Epithelial cell of prostate (primary cell): ENCODE measurements at regions not wholly inside any gene's neighbourhood (a gene's known extent, or its start where the extent isn't known, plus 50 kb on each side); places are given as distances from the start of the nearest gene placed in this dataset.

ENCODE experiments used
- DNase-seq: peaks from one replicate; pipeline ENCODE4 v3.0.0-alpha.2; 2011; ENCODE audit warnings: low read depth, low spot score
- H3K27ac ChIP-seq: fragments of 450-650 bp; 2 replicates; pipeline ENCODE4 v1.5.1; 2017; ENCODE audit warnings: mild to moderate bottlenecking

- peak overlapping the region; percentile 40 for H3K27ac ChIP-seq
- no peak for DNase-seq
Measured at GRCh38 chr5:93079046-93079445, 502.0 kb downstream of the NR2F1-AS1 start.

GRCh38 chr5:93078082-93079038, 502.7 kb downstream of the NR2F1-AS1 start:
- peak; percentile 87 for DNase-seq
- H3K27ac ChIP-seq = peak overlapping the region; percentile 40

DNA sequence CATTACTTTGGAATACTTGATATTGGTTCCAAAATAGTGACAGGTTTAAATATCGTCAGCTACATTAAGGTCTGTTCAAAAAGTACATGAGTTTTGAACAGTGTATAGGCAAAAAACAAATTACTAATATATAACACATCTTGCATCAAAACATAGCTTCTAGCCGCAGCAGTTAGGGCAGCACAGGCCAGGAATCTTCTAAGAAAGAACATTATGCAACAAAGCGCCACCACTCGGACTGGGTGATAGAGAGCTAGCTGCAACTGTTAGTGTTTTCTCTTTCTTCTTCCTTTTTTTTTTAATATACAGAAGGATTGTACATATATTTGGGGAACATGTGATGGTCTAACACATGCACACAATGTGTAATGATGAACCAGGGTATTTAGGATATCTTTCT, 504.5 kb downstream of the NR2F1-AS1 start:
- no peak overlapping the region for H3K27ac ChIP-seq
- no peak for DNase-seq

DNA sequence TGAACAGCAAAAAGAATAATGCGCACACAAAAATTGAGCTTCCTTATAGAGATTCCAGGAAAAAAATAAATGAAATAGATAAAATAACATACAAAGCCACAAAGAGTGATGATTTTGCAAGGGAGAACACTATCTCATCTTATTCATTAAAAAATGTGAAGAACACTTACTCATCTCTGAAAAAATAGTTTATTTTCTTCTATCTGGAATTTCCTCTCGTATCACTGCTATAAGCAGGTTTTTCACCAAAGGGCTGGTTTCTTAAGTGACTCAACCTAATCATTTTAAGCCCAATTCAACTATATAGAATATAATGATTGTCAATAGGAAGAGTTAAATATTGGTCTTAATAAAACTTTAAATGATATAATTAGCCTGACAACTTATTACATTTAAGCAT, 504.9 kb downstream of the NR2F1-AS1 start:
- no peak overlapping the region for H3K27ac ChIP-seq
- DNase-seq = no peak

GRCh38 chr5:93073547-93073946, 507.5 kb downstream of the NR2F1-AS1 start:
- DNase-seq = no peak
- H3K27ac ChIP-seq = no peak overlapping the region

- no peak overlapping the region for H3K27ac ChIP-seq
- no peak for DNase-seq
Measured at GRCh38 chr5:93072831-93073459, 508.1 kb downstream of the NR2F1-AS1 start.

- no peak for DNase-seq
- H3K27ac ChIP-seq = no peak overlapping the region
Measured at GRCh38 chr5:93071710-93072109, 509.3 kb downstream of the NR2F1-AS1 start.

DNA sequence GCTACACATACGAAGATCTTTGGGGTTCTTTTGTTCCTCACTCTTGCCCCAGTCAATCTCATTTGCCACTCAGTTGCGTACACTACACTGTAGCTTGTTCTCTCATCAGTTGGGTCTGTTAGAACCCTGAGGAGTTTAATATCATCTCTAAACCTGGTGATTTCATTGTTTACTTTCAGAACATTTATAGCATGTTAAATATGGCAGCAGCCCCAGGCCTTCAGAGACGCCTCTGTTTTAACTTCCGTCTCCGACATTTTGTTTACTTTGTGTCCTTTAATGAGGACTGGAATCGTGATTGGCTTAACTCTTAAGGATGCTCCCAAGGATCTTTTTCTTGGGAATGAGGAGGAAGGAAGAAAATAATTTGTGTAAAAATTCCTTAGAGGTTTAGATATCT, 510.1 kb downstream of the NR2F1-AS1 start:
- no peak overlapping the region for H3K27ac ChIP-seq
- DNase-seq = no peak

GRCh38 chr5:93069276-93069675, 511.7 kb downstream of the NR2F1-AS1 start:
- no peak for DNase-seq
- no peak overlapping the region for H3K27ac ChIP-seq

DNA sequence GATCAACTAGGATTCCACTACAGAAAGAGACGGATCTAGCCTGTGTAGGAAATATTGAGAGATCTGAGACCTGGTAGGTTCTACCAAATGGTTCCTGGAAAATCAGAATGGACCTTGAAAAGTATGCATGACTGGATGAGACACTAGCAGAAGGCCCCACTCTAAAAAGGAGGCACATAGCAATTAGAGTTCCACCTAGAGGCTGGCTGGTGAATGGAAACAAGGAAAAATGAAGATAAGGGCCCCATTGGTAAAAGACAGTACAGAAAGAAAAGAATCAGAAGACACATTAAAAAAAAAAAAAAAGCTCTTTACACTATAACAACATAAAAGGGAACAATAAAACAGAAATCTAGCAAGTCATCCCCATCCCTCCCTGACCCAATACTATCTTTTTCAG, 518.5 kb downstream of the NR2F1-AS1 start:
- DNase-seq = no peak

GRCh38 chr5:93058309-93058708, 522.7 kb downstream of the NR2F1-AS1 start:
- DNase-seq = no peak
- no peak overlapping the region for H3K27ac ChIP-seq

More for the DNA sequence above, 518.5 kb downstream of the NR2F1-AS1 start:
- no peak overlapping the region for H3K27ac ChIP-seq

- no peak overlapping the region for H3K27ac ChIP-seq
- DNase-seq = no peak
Measured at GRCh38 chr5:93057311-93057710, 523.7 kb downstream of the NR2F1-AS1 start.

- DNase-seq = peak; percentile 60
- H3K27ac ChIP-seq = no peak overlapping the region
Measured at GRCh38 chr5:93055971-93056370, 525.0 kb downstream of the NR2F1-AS1 start.

GRCh38 chr5:93055561-93055960, 525.5 kb downstream of the NR2F1-AS1 start:
- H3K27ac ChIP-seq = no peak overlapping the region
- DNase-seq = no peak

- H3K27ac ChIP-seq = no peak overlapping the region
- DNase-seq = no peak
Measured at GRCh38 chr5:93054424-93055163, 526.4 kb downstream of the NR2F1-AS1 start.

GRCh38 chr5:93053825-93054224, 527.2 kb downstream of the NR2F1-AS1 start:
- no peak for DNase-seq
- H3K27ac ChIP-seq = no peak overlapping the region

- no peak overlapping the region for H3K27ac ChIP-seq
- no peak for DNase-seq
Measured at GRCh38 chr5:93048858-93049257, 532.2 kb downstream of the NR2F1-AS1 start.

- H3K27ac ChIP-seq = no peak overlapping the region
- DNase-seq = no peak
Measured at GRCh38 chr5:93044859-93045666, 536.0 kb downstream of the NR2F1-AS1 start.

DNA sequence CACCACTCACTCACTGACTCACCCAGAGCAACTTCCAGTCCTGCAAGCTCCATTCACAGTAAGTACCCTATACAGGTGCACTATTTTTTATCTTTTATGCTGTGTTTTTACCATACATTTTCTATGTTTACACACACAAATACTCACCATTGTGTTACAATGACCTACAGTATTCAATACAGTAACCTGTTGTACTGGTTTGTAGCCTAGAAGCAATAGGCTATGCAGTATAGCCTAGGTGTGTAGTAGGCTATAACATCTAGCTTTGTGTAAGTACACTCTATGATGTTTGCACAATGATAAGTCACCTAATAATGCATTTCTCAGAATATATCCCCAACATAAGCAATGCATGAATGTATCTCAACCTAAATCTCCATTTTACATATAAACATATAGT, 541.1 kb downstream of the NR2F1-AS1 start:
- no peak overlapping the region for H3K27ac ChIP-seq
- DNase-seq = peak; percentile 8
